ENCODE measurements at regions not wholly inside any gene's neighbourhood (a gene's known extent, or its start where the extent isn't known, plus 50 kb on each side); places are given as distances from the start of the nearest gene placed in this dataset.
"Not testable (repeated sequence)": the region's sequence is repeated elsewhere in the genome, so short reads cannot be mapped to it uniquely, and the experiment has no call there.

GRCh38 chr12:116376354-116377193 is 99.1 kb upstream of the MED13L start:
- Mint-ChIP-seq H3K36me3 (ENCODE audit: low read depth) (no peaks in the 10 kb centered on the region), H3K27me3 (no peaks in the 10 kb centered on the region), H3K9me3 (peaks cover 4% of the 10 kb centered on the region), H3K4me1 (ENCODE audit: low read depth) (peaks cover 11% of the 10 kb centered on the region), H3K27ac (no peak overlapping the region), H3K4me3 (no peak overlapping the region)
- no peak for TF ChIP-seq CTCF (IDR thresholded peaks at IDR 0.05)
- DNase-seq (peak; percentile 24), ATAC-seq (peak; percentile 51)
- intact Hi-C loops (cut with micrococcal nuclease), result no loop called here
- POLR2A ChIA-PET, result no interaction called here
- CTCF ChIA-PET, result no interaction called here

- CTCF ChIA-PET; POLR2A ChIA-PET; H3K4me3 Mint-ChIP-seq; H3K27ac Mint-ChIP-seq; H3K9me3 Mint-ChIP-seq; H3K36me3 Mint-ChIP-seq (ENCODE audit: low read depth); H3K27me3 Mint-ChIP-seq; intact Hi-C loops (cut with micrococcal nuclease); DNase-seq; ATAC-seq: not testable (repeated sequence)
- H3K4me1 Mint-ChIP-seq (ENCODE audit: low read depth), result peaks cover 11% of the 10 kb centered on the region
Observed at GRCh38 chr12:116377194-116377571, 99.7 kb upstream of the MED13L start.

GRCh38 chr12:116378002-116378401 is 100.5 kb upstream of the MED13L start:
- no peak for ATAC-seq
- Mint-ChIP-seq H3K4me3 (no peak overlapping the region), H3K36me3 (ENCODE audit: low read depth) (no peaks in the 10 kb centered on the region), H3K9me3 (peaks cover 4% of the 10 kb centered on the region), H3K4me1 (ENCODE audit: low read depth) (peaks cover 11% of the 10 kb centered on the region), H3K27me3 (peaks cover 2% of the 10 kb centered on the region), H3K27ac (no peak overlapping the region)
- intact Hi-C loops (cut with micrococcal nuclease), result no loop called here
- ChIA-PET CTCF (no interaction called here), POLR2A (interaction anchor here (0.9 kb wide), 1 partner anchor 100 kb away, joined by 3 read pairs; no protein-coding TSS in a partner anchor)
- no peak for TF ChIP-seq CTCF (IDR thresholded peaks at IDR 0.05)
- no peak for DNase-seq

GRCh38 chr12:116380108-116380507 is 102.6 kb upstream of the MED13L start:
- peaks cover 4% of the 10 kb centered on the region for H3K9me3 Mint-ChIP-seq
- TF ChIP-seq CTCF (IDR thresholded peaks at IDR 0.05), result no peak
- intact Hi-C loops (cut with micrococcal nuclease), result no loop called here
- no peak overlapping the region for H3K4me3 Mint-ChIP-seq
- ATAC-seq (no peak), DNase-seq (no peak)
- POLR2A ChIA-PET, result no interaction called here
- no peaks in the 10 kb centered on the region for H3K36me3 Mint-ChIP-seq (ENCODE audit: low read depth)
- CTCF ChIA-PET, result no interaction called here
- peaks cover 11% of the 10 kb centered on the region for H3K4me1 Mint-ChIP-seq (ENCODE audit: low read depth)
- H3K27me3 Mint-ChIP-seq, result peaks cover 2% of the 10 kb centered on the region
- H3K27ac Mint-ChIP-seq, result no peak overlapping the region

- CTCF ChIA-PET, result not testable (repeated sequence)
Observed at GRCh38 chr12:116380740-116381139, 103.2 kb upstream of the MED13L start.

More at GRCh38 chr12:116380740-116381139, 103.2 kb upstream of the MED13L start:
- H3K36me3 Mint-ChIP-seq (ENCODE audit: low read depth); H3K27ac Mint-ChIP-seq; H3K27me3 Mint-ChIP-seq; H3K4me3 Mint-ChIP-seq; DNase-seq; H3K9me3 Mint-ChIP-seq; ATAC-seq; intact Hi-C loops (cut with micrococcal nuclease): not testable (repeated sequence)
- peaks cover 11% of the 10 kb centered on the region for H3K4me1 Mint-ChIP-seq (ENCODE audit: low read depth)
- POLR2A ChIA-PET, result interaction anchor here (1.1 kb wide), 1 partner anchor 180 kb away, joined by 4 read pairs; no protein-coding TSS in a partner anchor
- TF ChIP-seq CTCF (IDR thresholded peaks at IDR 0.05), result peak; percentile 20
